ENCODE measurements at regions not wholly inside any gene's neighbourhood (a gene's known extent, or its start where the extent isn't known, plus 50 kb on each side); places are given as distances from the start of the nearest gene placed in this dataset.

- TF ChIP-seq PATZ1 (CRISPR knock-in tag; IDR thresholded peaks at IDR 0.05) (no peak), SNRNP70 (IDR thresholded peaks at IDR 0.05; ENCODE audit: low read depth, low read length) (no peak), ZNF577 (CRISPR knock-in tag; IDR thresholded peaks at IDR 0.05; ENCODE audit: borderline replicate concordance, low read depth) (no peak), FOXP4 (CRISPR knock-in tag; IDR thresholded peaks at IDR 0.05) (no peak), PCBP1 (IDR thresholded peaks at IDR 0.05; ENCODE audit: borderline replicate concordance, low read depth, low read length) (no peak)
Observed at GRCh38 chr5:44729536-44729935, 79.2 kb upstream of the MRPS30 start (continued).

- H2AFZ ChIP-seq (ENCODE audit: low read length) = no peak overlapping the region
- DNase-seq (ENCODE audit: low spot score) (no peak), ATAC-seq (no peak), FAIRE-seq (no peak)
- no TSS peak for BruUV-seq (replicated peaks)
- no peaks in the 10 kb centered on the region for H4K20me1 ChIP-seq (ENCODE audit: insufficient read depth, low read length)
- WGBS (ENCODE audit: low lambda C conversion rate) = 0% methylated on average over 1 of the region's 1 CpG
- H3K9me3 ChIP-seq (ENCODE audit: low read length) = no peaks in the 10 kb centered on the region
- intact Hi-C loops (cut with micrococcal nuclease; ENCODE audit: unreplicated experiment) = no loop called here
- ChIA-PET POLR2A (no interaction called here), CTCF (ENCODE audit: low intra/inter-chr PET ratio, low total read pairs) (no interaction called here)
- no peak overlapping the region for H3K4me2 ChIP-seq (ENCODE audit: low read depth, low read length)
- in situ Hi-C loops (cut with HindIII; ENCODE audit: extremely low pct_ligation_motif_present, low pct_unique_long_range_greater_than_20kb) = no loop called here
- no peak overlapping the region for H3K27ac ChIP-seq (ENCODE audit: extremely low read length, insufficient read depth, low read length)
- no peaks in the 10 kb centered on the region for H3K27me3 ChIP-seq (ENCODE audit: control insufficient read depth in 1 of 2, insufficient read depth in 2 of 2, low read length in 2 of 2)
- TF ChIP-seq ZNF644 (CRISPR knock-in tag; IDR thresholded peaks at IDR 0.05; ENCODE audit: low read depth) (no peak), ETV6 (CRISPR knock-in tag; conservative IDR thresholded peaks at IDR 0.05) (no peak), HNF4G (IDR thresholded peaks at IDR 0.05; ENCODE audit: borderline replicate concordance, low read depth, low read length) (no peak), HNF4G (CRISPR knock-in tag; IDR thresholded peaks at IDR 0.05; ENCODE audit: borderline replicate concordance, low read depth) (no peak)
- no peak overlapping the region for H3K4me3 ChIP-seq (replicated peaks in 1 of 3; ENCODE audit: insufficient read depth in 1 of 3, low read depth in 2 of 3, low read length in 3 of 3)
- no peaks in the 10 kb centered on the region for H3K4me1 ChIP-seq (ENCODE audit: insufficient read depth, low read length)
- no peaks in the 10 kb centered on the region for H3K36me3 ChIP-seq (replicated peaks in 1 of 2; ENCODE audit: control insufficient read depth in 1 of 2, insufficient read depth in 2 of 2, low read length in 2 of 2)
- no peak overlapping the region for H3K9ac ChIP-seq (ENCODE audit: insufficient read depth, low read depth, low read length)
- no peaks in the 10 kb centered on the region for H3K79me2 ChIP-seq (ENCODE audit: insufficient read depth, low read length)
Observed at GRCh38 chr5:44727100-44727499, 81.6 kb upstream of the MRPS30 start.

All from HepG2 (cell line).